ENCODE measurements at regions not wholly inside any gene's neighbourhood (a gene's known extent, or its start where the extent isn't known, plus 50 kb on each side); places are given as distances from the start of the nearest gene placed in this dataset.

DNA sequence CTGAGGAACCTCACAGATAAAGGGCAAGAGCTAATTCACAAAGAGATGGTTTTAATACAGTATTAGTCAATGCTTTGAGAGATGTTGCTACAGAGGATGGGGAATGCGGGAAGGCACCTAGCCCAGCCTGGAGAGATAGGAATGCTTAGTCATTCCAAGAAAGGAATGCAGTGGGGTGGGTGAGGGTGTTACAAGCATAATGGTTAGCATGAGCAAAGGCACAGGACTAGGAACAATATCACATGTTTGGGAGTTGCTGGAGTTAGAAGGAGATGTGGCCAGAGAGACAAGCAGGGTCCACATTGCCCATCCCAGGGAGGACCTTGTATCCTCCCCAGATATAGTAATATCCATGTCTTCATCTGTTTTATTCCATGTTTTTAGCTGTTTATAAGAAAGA is 107.0 kb upstream of the OGFRL1 start:
- no CpG with 5 or more reads among the region's 1 CpG for WGBS (ENCODE audit: insufficient coverage)
- no peaks in the 10 kb centered on the region for H3K27me3 Mint-ChIP-seq (ENCODE audit: low read depth in 3 of 3)
- Histone ChIP-seq H4K20me1 (ENCODE audit: insufficient read depth, low read length) (no peaks in the 10 kb centered on the region), H3K9me3 (replicated peaks in 1 of 2; ENCODE audit: control insufficient read depth in 1 of 2, insufficient read depth in 1 of 2, low read length in 2 of 2) (no peaks in the 10 kb centered on the region), H3K36me3 (replicated peaks in 1 of 2; ENCODE audit: control insufficient read depth in 1 of 2, insufficient read depth in 2 of 2, low read length in 2 of 2) (no peaks in the 10 kb centered on the region), H3K27me3 (ENCODE audit: control insufficient read depth in 2 of 2, insufficient read depth in 2 of 2, low read length in 2 of 2) (no peaks in the 10 kb centered on the region), H3K4me1 (ENCODE audit: control insufficient read depth in 1 of 2, insufficient read depth in 2 of 2, low read length in 2 of 2) (no peaks in the 10 kb centered on the region), H3K9ac (ENCODE audit: insufficient read depth, low read length, poor library complexity, severe bottlenecking) (no peak overlapping the region), H2AFZ (ENCODE audit: insufficient read depth, low read depth, low read length, poor library complexity, severe bottlenecking) (no peak overlapping the region), H3K79me2 (ENCODE audit: insufficient read depth, low read length) (no peaks in the 10 kb centered on the region), H3K4me3 (replicated peaks in 1 of 3; ENCODE audit: low read depth in 2 of 3, low read length in 3 of 3) (no peak overlapping the region), H3K4me2 (replicated peaks; ENCODE audit: extremely low read depth, low read length, poor library complexity, severe bottlenecking) (no peak overlapping the region), H3K27ac (ENCODE audit: low read depth in 1 of 2, low read length in 2 of 2) (no peak overlapping the region)
- TF ChIP-seq, protein P1, sequence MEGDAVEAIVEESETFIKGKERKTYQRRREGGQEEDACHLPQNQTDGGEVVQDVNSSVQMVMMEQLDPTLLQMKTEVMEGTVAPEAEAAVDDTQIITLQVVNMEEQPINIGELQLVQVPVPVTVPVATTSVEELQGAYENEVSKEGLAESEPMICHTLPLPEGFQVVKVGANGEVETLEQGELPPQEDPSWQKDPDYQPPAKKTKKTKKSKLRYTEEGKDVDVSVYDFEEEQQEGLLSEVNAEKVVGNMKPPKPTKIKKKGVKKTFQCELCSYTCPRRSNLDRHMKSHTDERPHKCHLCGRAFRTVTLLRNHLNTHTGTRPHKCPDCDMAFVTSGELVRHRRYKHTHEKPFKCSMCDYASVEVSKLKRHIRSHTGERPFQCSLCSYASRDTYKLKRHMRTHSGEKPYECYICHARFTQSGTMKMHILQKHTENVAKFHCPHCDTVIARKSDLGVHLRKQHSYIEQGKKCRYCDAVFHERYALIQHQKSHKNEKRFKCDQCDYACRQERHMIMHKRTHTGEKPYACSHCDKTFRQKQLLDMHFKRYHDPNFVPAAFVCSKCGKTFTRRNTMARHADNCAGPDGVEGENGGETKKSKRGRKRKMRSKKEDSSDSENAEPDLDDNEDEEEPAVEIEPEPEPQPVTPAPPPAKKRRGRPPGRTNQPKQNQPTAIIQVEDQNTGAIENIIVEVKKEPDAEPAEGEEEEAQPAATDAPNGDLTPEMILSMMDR (IDR thresholded peaks at IDR 0.05), result no peak
- DNase-seq, result no peak
- intact Hi-C loops (cut with micrococcal nuclease), result no loop called here
- no peaks in the 10 kb centered on the region for H3K4me1 Mint-ChIP-seq
- no peaks in the 10 kb centered on the region for H3K36me3 Mint-ChIP-seq
- H3K4me3 Mint-ChIP-seq, result no peak overlapping the region
- peaks cover 0 to 12% (median 4%) of the 10 kb centered on the region in 7 donors for H3K9me3 Mint-ChIP-seq
- H3K27ac Mint-ChIP-seq, result no peak overlapping the region

DNA sequence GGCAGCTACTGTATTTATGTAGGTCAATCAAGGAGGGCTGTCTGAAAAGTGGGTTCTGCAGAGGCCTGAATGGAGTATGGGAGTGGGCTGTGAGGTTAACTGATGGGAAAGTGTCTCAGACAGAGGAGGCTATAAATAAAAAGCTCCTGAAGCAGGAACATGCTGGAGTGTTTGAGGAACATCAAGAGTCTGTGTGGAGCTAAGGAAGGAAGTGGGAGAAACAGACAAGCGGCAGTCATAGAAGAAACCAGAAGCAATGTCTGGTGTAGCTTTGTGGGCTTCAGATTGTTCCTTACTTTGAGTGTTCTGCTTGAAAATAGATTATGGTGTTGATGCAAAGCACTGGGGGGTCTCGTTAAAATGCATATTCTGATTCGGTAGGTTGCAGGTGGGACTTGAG is 101.5 kb upstream of the OGFRL1 start:
- Histone ChIP-seq H3K9ac (ENCODE audit: insufficient read depth, low read length, poor library complexity, severe bottlenecking) (no peak overlapping the region), H2AFZ (ENCODE audit: insufficient read depth, low read depth, low read length, poor library complexity, severe bottlenecking) (peak overlapping the region; percentile 9), H3K27me3 (ENCODE audit: control insufficient read depth in 2 of 2, insufficient read depth in 2 of 2, low read length in 2 of 2) (no peaks in the 10 kb centered on the region), H3K79me2 (ENCODE audit: insufficient read depth, low read length) (no peaks in the 10 kb centered on the region), H3K9me3 (replicated peaks in 1 of 2; ENCODE audit: control insufficient read depth in 1 of 2, insufficient read depth in 1 of 2, low read length in 2 of 2) (no peaks in the 10 kb centered on the region), H3K4me3 (replicated peaks in 1 of 3; ENCODE audit: low read depth in 2 of 3, low read length in 3 of 3) (no peak overlapping the region), H3K4me2 (replicated peaks; ENCODE audit: extremely low read depth, low read length, poor library complexity, severe bottlenecking) (no peak overlapping the region), H3K27ac (ENCODE audit: low read depth in 1 of 2, low read length in 2 of 2) (no peak overlapping the region), H4K20me1 (ENCODE audit: insufficient read depth, low read length) (no peaks in the 10 kb centered on the region), H3K4me1 (ENCODE audit: control insufficient read depth in 1 of 2, insufficient read depth in 2 of 2, low read length in 2 of 2) (peaks cover 0 to 6% of the 10 kb centered on the region in 2 donors), H3K36me3 (replicated peaks in 1 of 2; ENCODE audit: control insufficient read depth in 1 of 2, insufficient read depth in 2 of 2, low read length in 2 of 2) (no peaks in the 10 kb centered on the region)
- Mint-ChIP-seq H3K27ac (peak overlapping the region in 1 of 7 donors; percentile 59), H3K9me3 (peaks cover 0 to 9% (median 4%) of the 10 kb centered on the region in 7 donors), H3K4me1 (peaks cover 12% of the 10 kb centered on the region), H3K27me3 (ENCODE audit: low read depth in 3 of 3) (peaks cover 0 to 2% (median 2%) of the 10 kb centered on the region in 3 donors), H3K36me3 (no peaks in the 10 kb centered on the region), H3K4me3 (no peak overlapping the region)
- 0% methylated on average over 2 of the region's 3 CpGs for WGBS (ENCODE audit: insufficient coverage)
- DNase-seq, result no peak
- intact Hi-C loops (cut with micrococcal nuclease), result no loop called here
- TF ChIP-seq, protein P1 (IDR thresholded peaks at IDR 0.05), result no peak
